ENCODE measurements at regions not wholly inside any gene's neighbourhood (a gene's known extent, or its start where the extent isn't known, plus 50 kb on each side); places are given as distances from the start of the nearest gene placed in this dataset.

- TF ChIP-seq, protein P1, sequence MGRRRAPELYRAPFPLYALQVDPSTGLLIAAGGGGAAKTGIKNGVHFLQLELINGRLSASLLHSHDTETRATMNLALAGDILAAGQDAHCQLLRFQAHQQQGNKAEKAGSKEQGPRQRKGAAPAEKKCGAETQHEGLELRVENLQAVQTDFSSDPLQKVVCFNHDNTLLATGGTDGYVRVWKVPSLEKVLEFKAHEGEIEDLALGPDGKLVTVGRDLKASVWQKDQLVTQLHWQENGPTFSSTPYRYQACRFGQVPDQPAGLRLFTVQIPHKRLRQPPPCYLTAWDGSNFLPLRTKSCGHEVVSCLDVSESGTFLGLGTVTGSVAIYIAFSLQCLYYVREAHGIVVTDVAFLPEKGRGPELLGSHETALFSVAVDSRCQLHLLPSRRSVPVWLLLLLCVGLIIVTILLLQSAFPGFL (CRISPR knock-in tag; IDR thresholded peaks at IDR 0.05; ENCODE audit: borderline replicate concordance) = no peak
- TF ChIP-seq HMGA2 (CRISPR knock-in tag; IDR thresholded peaks at IDR 0.05) (no peak), NFYB (CRISPR knock-in tag; conservative IDR thresholded peaks at IDR 0.05; ENCODE audit: low read depth) (no peak), NR2C2 (CRISPR knock-in tag; IDR thresholded peaks at IDR 0.05) (no peak), E2F1 (CRISPR knock-in tag; IDR thresholded peaks at IDR 0.05) (no peak), RORB (CRISPR knock-in tag; IDR thresholded peaks at IDR 0.05) (no peak), TEAD1 (CRISPR knock-in tag; IDR thresholded peaks at IDR 0.05) (no peak), ARID4B (CRISPR knock-in tag; IDR thresholded peaks at IDR 0.05; ENCODE audit: borderline replicate concordance) (no peak), KAT7 (CRISPR knock-in tag; IDR thresholded peaks at IDR 0.05; ENCODE audit: borderline replicate concordance) (no peak), ZNF512 (CRISPR knock-in tag; IDR thresholded peaks at IDR 0.05; ENCODE audit: borderline replicate concordance) (no peak), ATF2 (CRISPR knock-in tag; IDR thresholded peaks at IDR 0.05; ENCODE audit: borderline replicate concordance, low read depth) (no peak), FOXP1 (CRISPR knock-in tag; IDR thresholded peaks at IDR 0.05; ENCODE audit: borderline replicate concordance) (no peak), SP1 (CRISPR knock-in tag; conservative IDR thresholded peaks at IDR 0.05) (no peak), ZBTB21 (CRISPR knock-in tag; IDR thresholded peaks at IDR 0.05; ENCODE audit: borderline replicate concordance) (no peak)
- TF ChIP-seq, protein P2, sequence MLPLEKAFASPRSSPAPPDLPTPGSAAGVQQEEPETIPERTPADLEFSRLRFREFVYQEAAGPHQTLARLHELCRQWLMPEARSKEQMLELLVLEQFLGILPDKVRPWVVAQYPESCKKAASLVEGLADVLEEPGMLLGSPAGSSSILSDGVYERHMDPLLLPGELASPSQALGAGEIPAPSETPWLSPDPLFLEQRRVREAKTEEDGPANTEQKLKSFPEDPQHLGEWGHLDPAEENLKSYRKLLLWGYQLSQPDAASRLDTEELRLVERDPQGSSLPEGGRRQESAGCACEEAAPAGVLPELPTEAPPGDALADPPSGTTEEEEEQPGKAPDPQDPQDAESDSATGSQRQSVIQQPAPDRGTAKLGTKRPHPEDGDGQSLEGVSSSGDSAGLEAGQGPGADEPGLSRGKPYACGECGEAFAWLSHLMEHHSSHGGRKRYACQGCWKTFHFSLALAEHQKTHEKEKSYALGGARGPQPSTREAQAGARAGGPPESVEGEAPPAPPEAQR (CRISPR knock-in tag; IDR thresholded peaks at IDR 0.05) = no peak
- TF ChIP-seq, protein P3, sequence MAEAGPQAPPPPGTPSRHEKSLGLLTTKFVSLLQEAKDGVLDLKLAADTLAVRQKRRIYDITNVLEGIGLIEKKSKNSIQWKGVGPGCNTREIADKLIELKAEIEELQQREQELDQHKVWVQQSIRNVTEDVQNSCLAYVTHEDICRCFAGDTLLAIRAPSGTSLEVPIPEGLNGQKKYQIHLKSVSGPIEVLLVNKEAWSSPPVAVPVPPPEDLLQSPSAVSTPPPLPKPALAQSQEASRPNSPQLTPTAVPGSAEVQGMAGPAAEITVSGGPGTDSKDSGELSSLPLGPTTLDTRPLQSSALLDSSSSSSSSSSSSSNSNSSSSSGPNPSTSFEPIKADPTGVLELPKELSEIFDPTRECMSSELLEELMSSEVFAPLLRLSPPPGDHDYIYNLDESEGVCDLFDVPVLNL (CRISPR knock-in tag; IDR thresholded peaks at IDR 0.05; ENCODE audit: borderline replicate concordance, low read depth) = no peak
- Mint-ChIP-seq H3K27me3 (ENCODE audit: low read depth) (peaks cover 26% of the 10 kb centered on the region), H3K27ac (no peak overlapping the region), H3K4me1 (no peaks in the 10 kb centered on the region), H3K9me3 (peaks cover 5% of the 10 kb centered on the region), H3K36me3 (no peaks in the 10 kb centered on the region), H3K4me3 (no peak overlapping the region)
- ATAC-seq = no peak
- ChIA-PET POLR2A (interaction anchor here (0.7 kb wide), 1 partner anchor 100 kb away, joined by 5 read pairs; no protein-coding TSS in a partner anchor), CTCF (no interaction called here)
- DNase-seq (ENCODE audit: low spot score) = no peak
These were observed 261.6 kb upstream of the NR2F2 start for GRCh38 chr15:96068897-96069296.
